Effector memory CD8-positive, alpha-beta T cell (primary cell): ENCODE measurements at regions not wholly inside any gene's neighbourhood (a gene's known extent, or its start where the extent isn't known, plus 50 kb on each side); places are given as distances from the start of the nearest gene placed in this dataset.

ENCODE experiments used
- ATAC-seq: fragments of 150-1000 bp; cut with Tn5 transposase; replicated peaks from 2 replicates; pipeline ENCODE4 v1.10.0; 2021; ENCODE audit warnings: mild to moderate bottlenecking, moderate library complexity
- DNase-seq, 3 experiments: peaks; one replicate each; pipeline ENCODE4 v3.0.0; 2021
- H3K27ac Mint-ChIP-seq, 2 donors: one replicate each; pipeline ENCODE4 v1.8.0; 2022; ENCODE audit warnings: mild to moderate bottlenecking in 2 of 2, mixed read lengths in 2 of 2, moderate library complexity in 2 of 2
- H3K27me3 Mint-ChIP-seq, 2 donors: one replicate each; pipeline ENCODE4 v1.8.0; 2022; ENCODE audit warnings: mixed read lengths in 2 of 2
- H3K36me3 Mint-ChIP-seq: one replicate; pipeline ENCODE4 v1.8.0; 2022; ENCODE audit warnings: mild to moderate bottlenecking, moderate library complexity, mixed read lengths; ENCODE audit not compliant: insufficient read depth
- H3K4me1 Mint-ChIP-seq, 2 donors: one replicate each; pipeline ENCODE4 v1.8.0; 2022; ENCODE audit warnings: low read depth in 2 of 2, mixed read lengths in 2 of 2
- H3K4me3 Mint-ChIP-seq, 2 donors: one replicate each; pipeline ENCODE4 v1.8.0; 2022; ENCODE audit warnings: mild to moderate bottlenecking in 2 of 2, mixed read lengths in 2 of 2, moderate library complexity in 2 of 2
- H3K9me3 Mint-ChIP-seq, 2 donors: one replicate each; pipeline ENCODE4 v1.8.0; 2022; ENCODE audit warnings: mixed read lengths in 2 of 2

- no peak for ATAC-seq
- Mint-ChIP-seq H3K4me3 (no peak overlapping the region), H3K27me3 (peaks cover 6 to 22% of the 10 kb centered on the region in 2 donors), H3K4me1 (no peaks in the 10 kb centered on the region), H3K9me3 (no peaks in the 10 kb centered on the region), H3K27ac (no peak overlapping the region), H3K36me3 (no peaks in the 10 kb centered on the region)
- DNase-seq: no peak
These were observed 245.8 kb downstream of the CSNK2A3 start for GRCh38 chr11:11107076-11107723.

- no peaks in the 10 kb centered on the region for H3K36me3 Mint-ChIP-seq
- ATAC-seq (no peak), DNase-seq (no peak)
- no peaks in the 10 kb centered on the region for H3K4me1 Mint-ChIP-seq
- no peaks in the 10 kb centered on the region for H3K9me3 Mint-ChIP-seq
- no peak overlapping the region for H3K4me3 Mint-ChIP-seq
- peaks cover 6 to 22% of the 10 kb centered on the region in 2 donors for H3K27me3 Mint-ChIP-seq
- H3K27ac Mint-ChIP-seq: no peak overlapping the region
These were observed 247.5 kb upstream of the ZBED5 start for GRCh38 chr11:11105361-11105760.

- no peaks in the 10 kb centered on the region for H3K36me3 Mint-ChIP-seq
- no peaks in the 10 kb centered on the region for H3K9me3 Mint-ChIP-seq
- ATAC-seq (no peak), DNase-seq (no peak)
- peaks cover 31 to 37% of the 10 kb centered on the region in 2 donors for H3K27me3 Mint-ChIP-seq
- no peaks in the 10 kb centered on the region for H3K4me1 Mint-ChIP-seq
- H3K4me3 Mint-ChIP-seq: no peak overlapping the region
- H3K27ac Mint-ChIP-seq: no peak overlapping the region
These were observed 238.2 kb upstream of the ZBED5 start for GRCh38 chr11:11095831-11096723.

- H3K27me3 Mint-ChIP-seq: peaks cover 24 to 41% of the 10 kb centered on the region in 2 donors
- peaks cover 0 to 1% of the 10 kb centered on the region in 2 donors for H3K9me3 Mint-ChIP-seq
- no peaks in the 10 kb centered on the region for H3K36me3 Mint-ChIP-seq
- no peaks in the 10 kb centered on the region for H3K4me1 Mint-ChIP-seq
- H3K27ac Mint-ChIP-seq: no peak overlapping the region
- H3K4me3 Mint-ChIP-seq: no peak overlapping the region
- ATAC-seq (no peak), DNase-seq (no peak)
These were observed 232.6 kb upstream of the ZBED5 start for GRCh38 chr11:11090495-11090894.

- no peak for DNase-seq
- peaks cover 0 to 1% of the 10 kb centered on the region in 2 donors for H3K9me3 Mint-ChIP-seq
- H3K4me1 Mint-ChIP-seq: no peaks in the 10 kb centered on the region
- no peaks in the 10 kb centered on the region for H3K36me3 Mint-ChIP-seq
- H3K4me3 Mint-ChIP-seq: no peak overlapping the region
- H3K27ac Mint-ChIP-seq: no peak overlapping the region
- no peak for ATAC-seq
- peaks cover 29 to 38% of the 10 kb centered on the region in 2 donors for H3K27me3 Mint-ChIP-seq
These were observed 232.0 kb upstream of the ZBED5 start for GRCh38 chr11:11089805-11090204.

- H3K27me3 Mint-ChIP-seq: peaks cover 26 to 36% of the 10 kb centered on the region in 2 donors
- DNase-seq: no peak
- H3K4me3 Mint-ChIP-seq: no peak overlapping the region
- ATAC-seq: no peak
- H3K4me1 Mint-ChIP-seq: no peaks in the 10 kb centered on the region
- H3K27ac Mint-ChIP-seq: no peak overlapping the region
- no peaks in the 10 kb centered on the region for H3K36me3 Mint-ChIP-seq
- peaks cover 0 to 1% of the 10 kb centered on the region in 2 donors for H3K9me3 Mint-ChIP-seq
These were observed 229.1 kb upstream of the ZBED5 start for GRCh38 chr11:11086979-11087378.

GRCh38 chr11:11085580-11085979, 227.7 kb upstream of the ZBED5 start:
- no peak for ATAC-seq

GRCh38 chr11:11084337-11084736, 226.5 kb upstream of the ZBED5 start:
- Mint-ChIP-seq H3K27me3 (peaks cover 35 to 41% of the 10 kb centered on the region in 2 donors), H3K9me3 (no peaks in the 10 kb centered on the region), H3K4me3 (no peak overlapping the region), H3K27ac (no peak overlapping the region), H3K36me3 (no peaks in the 10 kb centered on the region), H3K4me1 (no peaks in the 10 kb centered on the region)
- no peak for DNase-seq
- no peak for ATAC-seq

More at GRCh38 chr11:11085580-11085979, 227.7 kb upstream of the ZBED5 start:
- no peak for DNase-seq
- H3K36me3 Mint-ChIP-seq: no peaks in the 10 kb centered on the region
- H3K4me3 Mint-ChIP-seq: no peak overlapping the region
- peaks cover 26 to 32% of the 10 kb centered on the region in 2 donors for H3K27me3 Mint-ChIP-seq
- H3K27ac Mint-ChIP-seq: no peak overlapping the region
- H3K4me1 Mint-ChIP-seq: no peaks in the 10 kb centered on the region
- peaks cover 0 to 1% of the 10 kb centered on the region in 2 donors for H3K9me3 Mint-ChIP-seq

- Mint-ChIP-seq H3K27ac (no peak overlapping the region), H3K27me3 (peaks cover 38 to 48% of the 10 kb centered on the region in 2 donors), H3K36me3 (no peaks in the 10 kb centered on the region), H3K9me3 (no peaks in the 10 kb centered on the region), H3K4me3 (no peak overlapping the region), H3K4me1 (no peaks in the 10 kb centered on the region)
- ATAC-seq: no peak
- DNase-seq: no peak
These were observed 225.6 kb upstream of the ZBED5 start for GRCh38 chr11:11083441-11083840.

- H3K27ac Mint-ChIP-seq: no peak overlapping the region
- no peak for DNase-seq
- no peak for ATAC-seq
- peaks cover 35 to 52% of the 10 kb centered on the region in 2 donors for H3K27me3 Mint-ChIP-seq
- H3K4me1 Mint-ChIP-seq: no peaks in the 10 kb centered on the region
- no peak overlapping the region for H3K4me3 Mint-ChIP-seq
- H3K9me3 Mint-ChIP-seq: no peaks in the 10 kb centered on the region
- H3K36me3 Mint-ChIP-seq: no peaks in the 10 kb centered on the region
These were observed 224.8 kb upstream of the ZBED5 start for GRCh38 chr11:11082646-11083045.

GRCh38 chr11:11081776-11082175, 223.9 kb upstream of the ZBED5 start:
- no peaks in the 10 kb centered on the region for H3K9me3 Mint-ChIP-seq
- H3K27ac Mint-ChIP-seq: no peak overlapping the region
- H3K4me1 Mint-ChIP-seq: no peaks in the 10 kb centered on the region
- H3K27me3 Mint-ChIP-seq: peaks cover 40 to 61% of the 10 kb centered on the region in 2 donors
- H3K4me3 Mint-ChIP-seq: no peak overlapping the region
- ATAC-seq (no peak), DNase-seq (no peak)
- no peaks in the 10 kb centered on the region for H3K36me3 Mint-ChIP-seq

- Mint-ChIP-seq H3K36me3 (no peaks in the 10 kb centered on the region), H3K27me3 (peaks cover 43 to 61% of the 10 kb centered on the region in 2 donors), H3K9me3 (no peaks in the 10 kb centered on the region), H3K4me1 (no peaks in the 10 kb centered on the region), H3K4me3 (no peak overlapping the region), H3K27ac (no peak overlapping the region)
- no peak for DNase-seq
- ATAC-seq: no peak
These were observed 223.4 kb upstream of the ZBED5 start for GRCh38 chr11:11081288-11081687.

- H3K27me3 Mint-ChIP-seq: peaks cover 43 to 48% of the 10 kb centered on the region in 2 donors
- no peak for DNase-seq
- no peaks in the 10 kb centered on the region for H3K4me1 Mint-ChIP-seq
- no peaks in the 10 kb centered on the region for H3K36me3 Mint-ChIP-seq
- ATAC-seq: no peak
- no peak overlapping the region for H3K27ac Mint-ChIP-seq
- no peaks in the 10 kb centered on the region for H3K9me3 Mint-ChIP-seq
- no peak overlapping the region for H3K4me3 Mint-ChIP-seq
These were observed 220.7 kb upstream of the ZBED5 start for GRCh38 chr11:11078344-11079086.
